Body of pancreas (tissue), 4 donors: ENCODE measurements at regions not wholly inside any gene's neighbourhood (a gene's known extent, or its start where the extent isn't known, plus 50 kb on each side); places are given as distances from the start of the nearest gene placed in this dataset.

Experiments
- ATAC-seq: fragments of 150-250 bp; one replicate; pipeline ENCODE4 v1.9.1; 2016
- DNase-seq, 4 donors: peaks; one replicate each; pipeline ENCODE4 v3.0.0-alpha.2; 2019
- H3K27ac ChIP-seq, 4 donors: fragments of 200-600 bp; sonication (generic); 1 replicate in 3 of 4; 2 replicates in 1 of 4; pipeline versions ENCODE4 v1.5.1 to v1.6.1; 2016 to 2019; ENCODE audit warnings: mild to moderate bottlenecking in 1 of 4, mixed read lengths in 1 of 4, moderate library complexity in 1 of 4
- H3K27me3 ChIP-seq, 2 donors: fragments of 200-600 bp; sonication (generic); one replicate each; pipeline ENCODE4 v1.6.0; 2016; ENCODE audit warnings: mild to moderate bottlenecking in 1 of 2
- H3K36me3 ChIP-seq, 2 donors: fragments of 200-600 bp; sonication (generic); replicated peaks in 1 of 2; 2 replicates each; pipeline ENCODE4 v1.5.1; 2016; ENCODE audit warnings: low read depth in 2 of 2; ENCODE audit not compliant: insufficient read depth in 1 of 2
- H3K4me1 ChIP-seq: fragments of 200-600 bp; sonication (generic); one replicate; pipeline ENCODE4 v1.6.0; 2016
- H3K4me3 ChIP-seq, 2 donors: fragments of 200-600 bp; sonication (generic); 1 replicate in 1 of 2; 2 replicates in 1 of 2; pipeline ENCODE4 v1.5.1; 2016 to 2019
- H3K9me3 ChIP-seq, 3 donors: fragments of 200-600 bp; sonication (generic); 1 replicate in 2 of 3; 2 replicates in 1 of 3; pipeline ENCODE4 v1.5.1; 2016
- POLR2A ChIP-seq, 3 donors: fragments of 450-650 bp; IDR thresholded peaks; one replicate each; pipeline ENCODE4 v1.6.1; 2016; ENCODE audit warnings: antibody characterized with exemption in 3 of 3, mild to moderate bottlenecking in 2 of 3
- WGBS, 2 donors: methylation state at CpG; one replicate each; pipeline ENCODE4 v1.1.5; 2017; 5-methylcytosine and 5-hydroxymethylcytosine counted together
- intact Hi-C: fragments of 100-400 bp; cut with DNase I; formaldehyde crosslinking; loops from one replicate; pipeline ENCODE4 v1.15.1; 2023
- TF ChIP-seq, protein P1 (sequence below), 7 experiments: fragments of 450-650 bp in 4 of 7; fragments of 200-600 bp in 3 of 7; sonication (generic) in 3 of 7; IDR thresholded peaks; one replicate each; pipeline ENCODE4 v1.5.1; 2016 to 2019; ENCODE audit warnings: antibody characterized with exemption in 7 of 7

DNA sequence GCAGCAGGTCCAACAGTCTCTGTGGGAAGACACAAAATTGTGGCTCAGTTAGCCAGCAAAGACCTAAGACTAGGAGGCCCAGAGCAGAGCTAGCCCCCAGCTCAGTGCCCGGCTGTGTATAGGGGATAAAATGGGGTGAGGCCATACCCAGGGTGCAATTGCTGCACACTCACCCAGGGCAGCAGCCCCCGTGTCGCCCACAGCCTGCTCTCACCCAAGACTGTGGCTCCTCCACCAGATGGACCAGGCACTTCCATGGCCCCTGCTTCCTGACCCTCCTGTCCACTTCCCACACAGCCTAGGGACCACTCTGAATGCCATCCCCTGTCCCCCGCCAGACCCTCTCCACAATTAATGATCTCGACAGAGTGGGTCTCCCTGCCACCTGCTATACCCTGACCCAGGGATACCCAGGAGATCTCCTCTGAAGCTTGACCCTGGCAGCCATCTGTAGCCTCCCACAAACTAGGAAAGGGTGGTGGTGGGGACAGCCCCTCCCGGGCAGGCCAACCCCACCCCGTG, 85.7 kb downstream of the HS1BP3 start:
- Histone ChIP-seq H3K4me3 (no peak overlapping the region), H3K36me3 (no peaks in the 10 kb centered on the region), H3K9me3 (no peaks in the 10 kb centered on the region), H3K27ac (no peak overlapping the region), H3K27me3 (no peaks in the 10 kb centered on the region), H3K4me1 (no peaks in the 10 kb centered on the region)
- intact Hi-C loops, result no loop called here
- TF ChIP-seq, protein P1, sequence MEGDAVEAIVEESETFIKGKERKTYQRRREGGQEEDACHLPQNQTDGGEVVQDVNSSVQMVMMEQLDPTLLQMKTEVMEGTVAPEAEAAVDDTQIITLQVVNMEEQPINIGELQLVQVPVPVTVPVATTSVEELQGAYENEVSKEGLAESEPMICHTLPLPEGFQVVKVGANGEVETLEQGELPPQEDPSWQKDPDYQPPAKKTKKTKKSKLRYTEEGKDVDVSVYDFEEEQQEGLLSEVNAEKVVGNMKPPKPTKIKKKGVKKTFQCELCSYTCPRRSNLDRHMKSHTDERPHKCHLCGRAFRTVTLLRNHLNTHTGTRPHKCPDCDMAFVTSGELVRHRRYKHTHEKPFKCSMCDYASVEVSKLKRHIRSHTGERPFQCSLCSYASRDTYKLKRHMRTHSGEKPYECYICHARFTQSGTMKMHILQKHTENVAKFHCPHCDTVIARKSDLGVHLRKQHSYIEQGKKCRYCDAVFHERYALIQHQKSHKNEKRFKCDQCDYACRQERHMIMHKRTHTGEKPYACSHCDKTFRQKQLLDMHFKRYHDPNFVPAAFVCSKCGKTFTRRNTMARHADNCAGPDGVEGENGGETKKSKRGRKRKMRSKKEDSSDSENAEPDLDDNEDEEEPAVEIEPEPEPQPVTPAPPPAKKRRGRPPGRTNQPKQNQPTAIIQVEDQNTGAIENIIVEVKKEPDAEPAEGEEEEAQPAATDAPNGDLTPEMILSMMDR (IDR thresholded peaks at IDR 0.05), result no peak
- TF ChIP-seq POLR2A (IDR thresholded peaks at IDR 0.05), result no peak
- DNase-seq, result no peak
- 50 to 61% methylated on average over 4 to 7 of the region's 7 CpGs for WGBS, 2 donors
- ATAC-seq, result no peak

DNA sequence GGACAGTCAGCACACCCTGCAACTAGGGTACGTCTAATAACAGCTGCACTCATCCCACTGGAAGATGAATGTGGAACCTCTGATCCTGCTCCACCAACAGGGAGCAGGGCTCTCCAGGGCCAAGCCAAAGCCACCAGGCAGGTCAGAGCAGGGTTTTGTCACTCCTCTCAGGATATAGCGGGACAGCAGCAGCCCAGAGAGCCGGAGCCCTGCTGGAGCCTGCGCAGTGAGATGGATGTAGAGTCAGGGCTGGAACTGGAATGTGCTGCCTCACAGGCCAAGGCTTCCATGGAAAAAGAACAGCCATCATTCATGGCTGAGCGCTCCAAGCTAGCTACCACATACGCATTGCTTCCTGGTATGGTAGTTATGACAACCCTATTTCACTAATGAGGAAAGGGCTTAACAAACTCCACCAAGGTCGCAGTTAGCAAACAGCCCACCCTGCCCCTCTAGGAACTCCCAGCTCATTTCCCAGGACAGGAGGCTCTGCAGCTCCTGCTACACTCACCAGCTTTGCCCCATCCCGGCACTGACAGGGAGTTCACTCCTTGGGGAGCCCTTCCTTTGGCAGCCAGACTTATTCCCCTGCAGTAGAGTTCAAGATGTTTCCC, 85.2 kb downstream of the HS1BP3 start:
- no peaks in the 10 kb centered on the region for H3K36me3 ChIP-seq
- DNase-seq (peak in 2 of 4 donors; percentile 14 to 40), ATAC-seq (peak; percentile 46)
- H3K27me3 ChIP-seq, result no peaks in the 10 kb centered on the region
- H3K27ac ChIP-seq, result no peak overlapping the region
- no peak overlapping the region for H3K4me3 ChIP-seq
- intact Hi-C loops, result no loop called here
- no peak for TF ChIP-seq POLR2A (IDR thresholded peaks at IDR 0.05)
- H3K4me1 ChIP-seq, result no peaks in the 10 kb centered on the region
- WGBS, 2 donors, result 43 to 51% methylated on average over 7 to 8 of the region's 8 CpGs
- H3K9me3 ChIP-seq, result no peaks in the 10 kb centered on the region

DNA sequence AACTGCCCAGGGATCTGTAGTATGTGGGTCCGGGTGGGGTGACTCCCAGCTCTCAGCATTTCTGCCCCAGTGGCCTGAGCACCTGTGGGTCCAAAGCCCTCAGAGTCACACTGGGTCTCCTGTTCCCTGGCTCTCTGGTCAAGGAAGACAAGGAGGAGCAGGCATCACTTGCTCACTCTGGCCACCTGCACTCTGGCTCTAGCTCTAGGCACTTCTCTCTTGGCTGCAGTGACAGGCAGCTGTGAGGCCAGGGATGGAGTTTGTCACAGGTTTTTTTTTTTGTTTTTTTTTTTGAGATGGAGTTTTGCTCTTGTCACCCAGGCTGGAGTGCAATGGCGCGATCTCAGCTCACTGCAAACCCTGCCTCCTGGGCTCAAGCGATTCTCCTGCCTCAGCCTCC, 84.6 kb downstream of the HS1BP3 start:
- ATAC-seq, result no peak
- no peak overlapping the region for H3K4me3 ChIP-seq
- no peaks in the 10 kb centered on the region for H3K4me1 ChIP-seq
- H3K36me3 ChIP-seq, result no peaks in the 10 kb centered on the region
- H3K9me3 ChIP-seq, result no peaks in the 10 kb centered on the region
- TF ChIP-seq, protein P1 (IDR thresholded peaks at IDR 0.05), result no peak
- no peak for TF ChIP-seq POLR2A (IDR thresholded peaks at IDR 0.05)
- no peak for DNase-seq
- H3K27ac ChIP-seq, result no peak overlapping the region
- intact Hi-C loops, result no loop called here
- 82 to 100% methylated on average over 3 to 4 of the region's 4 CpGs for WGBS, 2 donors
- no peaks in the 10 kb centered on the region for H3K27me3 ChIP-seq

DNA sequence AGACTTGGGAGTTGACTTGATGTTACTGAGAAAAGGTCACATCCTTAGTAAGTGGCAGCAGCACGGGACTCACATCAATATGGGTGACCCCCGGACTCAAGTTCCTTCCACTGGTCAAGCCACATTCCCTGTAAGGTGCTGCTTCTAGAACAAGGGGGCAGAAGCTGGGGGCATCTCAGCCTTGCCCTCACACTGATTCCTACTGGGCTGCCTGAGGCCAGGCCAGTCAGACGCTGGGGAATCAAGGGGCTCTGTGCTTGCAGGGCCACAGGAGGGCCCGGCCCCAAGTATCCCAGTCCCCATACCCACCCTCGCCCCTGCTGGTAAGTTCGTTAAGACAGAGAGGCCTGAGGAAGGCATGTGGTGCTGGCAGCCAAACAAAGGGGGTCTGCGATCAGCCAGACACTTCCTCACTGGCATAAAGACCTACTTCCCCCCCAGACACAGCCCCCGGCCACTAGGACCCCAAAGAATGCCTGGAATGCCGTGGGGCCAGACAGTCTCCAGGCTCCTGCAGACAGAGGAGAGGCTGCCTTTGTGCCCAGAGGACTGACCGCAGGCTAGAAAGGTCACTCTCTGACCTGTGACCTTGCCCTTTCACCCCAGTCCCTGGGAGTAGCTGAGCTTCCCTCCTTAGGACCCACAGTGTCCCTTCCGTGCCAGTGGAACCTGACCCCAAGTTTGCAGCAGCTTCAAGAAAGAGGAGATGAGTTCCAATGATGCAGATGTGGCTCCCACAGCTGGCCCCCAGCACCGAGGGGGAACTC, 83.6 kb downstream of the HS1BP3 start:
- ATAC-seq, result no peak
- WGBS, 2 donors, result 69% methylated on average over 2 to 12 of the region's 12 CpGs
- Histone ChIP-seq H3K27ac (no peak overlapping the region), H3K27me3 (no peaks in the 10 kb centered on the region), H3K4me3 (no peak overlapping the region), H3K36me3 (no peaks in the 10 kb centered on the region), H3K4me1 (no peaks in the 10 kb centered on the region), H3K9me3 (no peaks in the 10 kb centered on the region)
- intact Hi-C loops, result no loop called here
- TF ChIP-seq, protein P1 (IDR thresholded peaks at IDR 0.05), result no peak
- no peak for TF ChIP-seq POLR2A (IDR thresholded peaks at IDR 0.05)
- DNase-seq, result no peak
